T-cell (primary cell): ENCODE measurements at regions not wholly inside any gene's neighbourhood (a gene's known extent, or its start where the extent isn't known, plus 50 kb on each side); places are given as distances from the start of the nearest gene placed in this dataset.
A peak's percentile ranks its signal among the peaks of the same experiment; 100 is the strongest.

ENCODE experiments used
- ATAC-seq, 4 experiments: fragments of 200-7000 bp in 3 of 4; fragments of 150-1000 bp in 1 of 4; cut with Tn5 transposase; replicated peaks in 1 of 4; 1 replicate in 3 of 4; 2 replicates in 1 of 4; pipeline ENCODE4 v1.10.0; 2021; ENCODE audit warnings: moderate library complexity in 3 of 4, mild to moderate bottlenecking in 2 of 4, moderate number of reproducible peaks in 1 of 4
- CTCF ChIA-PET, 2 donors: fragments of 300-600 bp; sonication (Branson Sonifier 250); formaldehyde crosslinking; loops; one replicate each; lab custom pipeline; 2022; ENCODE audit warnings: antibody characterized with exemption in 2 of 2; lab: Charles Lee
- POLR2A ChIA-PET, 2 donors: fragments of 300-600 bp; sonication (Branson Sonifier 250); formaldehyde crosslinking; loops; one replicate each; lab custom pipeline; 2022; ENCODE audit warnings: antibody characterized with exemption in 2 of 2; lab: Charles Lee
- DNase-seq, 35 experiments: peaks; one replicate each; pipeline versions ENCODE4 v3.0.0 to v3.0.0-alpha.2; 2013 to 2023
- H3K27ac ChIP-seq: one replicate; pipeline ENCODE4 v1.5.1; 2013; ENCODE audit warnings: low read length
- H3K27me3 ChIP-seq, 2 experiments: replicated peaks in 1 of 2; 1 replicate in 1 of 2; 2 replicates in 1 of 2; pipeline versions ENCODE4 v1.6.1 to v1.7.0; 2013; ENCODE audit warnings: low read length in 1 of 2, mixed read lengths in 1 of 2; ENCODE audit not compliant: control insufficient read depth in 2 of 2, insufficient read depth in 2 of 2; ENCODE audit errors: extremely low read depth in 1 of 2
- H3K36me3 ChIP-seq, 2 donors: 1 replicate in 1 of 2; 2 replicates in 1 of 2; pipeline versions ENCODE4 v1.6.1 to v1.7.0; 2013; ENCODE audit warnings: low read length in 1 of 2; ENCODE audit not compliant: control insufficient read depth in 2 of 2, insufficient read depth in 1 of 2; ENCODE audit errors: extremely low read depth in 1 of 2
- H3K4me1 ChIP-seq, 2 experiments: 1 replicate in 1 of 2; 2 replicates in 1 of 2; pipeline versions ENCODE4 v1.6.1 to v1.7.0; 2013; ENCODE audit warnings: low read length in 2 of 2, mixed read lengths in 1 of 2; ENCODE audit not compliant: insufficient read depth in 2 of 2, control insufficient read depth in 1 of 2; ENCODE audit errors: extremely low read depth in 1 of 2
- H3K4me3 ChIP-seq, 2 donors: 1 replicate in 1 of 2; 2 replicates in 1 of 2; pipeline versions ENCODE4 v1.5.1 to v1.7.0; 2013; ENCODE audit warnings: mild to moderate bottlenecking in 2 of 2, low read length in 1 of 2, moderate library complexity in 1 of 2; ENCODE audit not compliant: control insufficient read depth in 1 of 2; ENCODE audit errors: extremely low read depth in 1 of 2
- H3K9me3 ChIP-seq: 2 replicates; pipeline ENCODE4 v1.7.0; 2013
- H3K27ac Mint-ChIP-seq, 2 donors: one replicate each; pipeline ENCODE4 v1.8.0; 2020 to 2021; ENCODE audit warnings: mild to moderate bottlenecking in 2 of 2, mixed read lengths in 2 of 2
- H3K27me3 Mint-ChIP-seq, 2 donors: one replicate each; pipeline ENCODE4 v1.8.0; 2021 to 2022; ENCODE audit warnings: mixed read lengths in 2 of 2
- H3K36me3 Mint-ChIP-seq: one replicate; pipeline ENCODE4 v1.8.0; 2021; ENCODE audit warnings: mixed read lengths
- H3K4me1 Mint-ChIP-seq, 3 donors: one replicate each; pipeline ENCODE4 v1.8.0; 2020 to 2022; ENCODE audit warnings: mixed read lengths in 3 of 3, mild to moderate bottlenecking in 1 of 3
- H3K4me3 Mint-ChIP-seq, 3 donors: one replicate each; pipeline ENCODE4 v1.8.0; 2020 to 2022; ENCODE audit warnings: mild to moderate bottlenecking in 3 of 3, mixed read lengths in 3 of 3, moderate library complexity in 3 of 3
- H3K9me3 Mint-ChIP-seq, 3 donors: one replicate each; pipeline ENCODE4 v1.8.0; 2020 to 2022; ENCODE audit warnings: mixed read lengths in 3 of 3
- WGBS: methylation state at CpG from one replicate; pipeline ENCODE4 v1.1.5; 2013; ENCODE audit warnings: missing lambda C conversion rate; ENCODE audit not compliant: insufficient coverage; 5-methylcytosine and 5-hydroxymethylcytosine counted together

DNA sequence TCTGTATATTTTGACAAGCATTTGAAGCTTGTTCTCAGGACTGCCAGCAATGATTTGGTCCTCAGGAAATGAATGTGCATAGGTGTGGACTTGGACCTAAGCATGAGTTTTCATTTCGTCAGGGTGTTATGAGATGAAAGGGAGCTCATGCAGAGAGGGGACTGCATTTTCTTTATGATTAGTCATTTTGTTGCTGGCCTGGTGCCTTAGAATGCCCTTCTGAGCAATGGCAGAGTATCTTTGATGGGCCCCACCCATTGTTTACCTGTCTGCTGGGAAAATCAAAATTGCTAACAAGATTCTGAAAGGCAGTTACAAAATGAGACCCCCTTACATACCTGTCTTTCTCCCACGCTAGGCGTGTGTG is 51.5 kb upstream of the MTHFD1L start:
- Histone ChIP-seq H3K27ac (no peak overlapping the region), H3K9me3 (no peaks in the 10 kb centered on the region), H3K36me3 (no peaks in the 10 kb centered on the region), H3K4me3 (no peak overlapping the region), H3K27me3 (peaks cover 0 to 5% of the 10 kb centered on the region in 2 experiments), H3K4me1 (no peaks in the 10 kb centered on the region)
- H3K9me3 Mint-ChIP-seq: no peaks in the 10 kb centered on the region
- 20% methylated on average over 1 of the region's 3 CpGs for whole genome bisulfite sequencing
- H3K27ac Mint-ChIP-seq: peak overlapping the region in 1 of 2 donors; percentile 44
- H3K27me3 Mint-ChIP-seq: peaks cover 5 to 10% of the 10 kb centered on the region in 2 donors
- H3K36me3 Mint-ChIP-seq: peaks cover 2% of the 10 kb centered on the region
- DNase-seq (no peak), ATAC-seq (no peak)
- CTCF ChIA-PET: interaction anchor here (0.6 to 1.3 kb wide), 5 partner anchors 11 to 1109 kb away, joined by 3 to 10 read pairs (median 4); no protein-coding TSS in a partner anchor
- POLR2A ChIA-PET: no interaction called here
- H3K4me3 Mint-ChIP-seq: no peak overlapping the region
- H3K4me1 Mint-ChIP-seq: peaks cover 4 to 13% (median 6%) of the 10 kb centered on the region in 3 donors
